HUDEP-2 (cell line): ENCODE measurements at regions not wholly inside any gene's neighbourhood (a gene's known extent, or its start where the extent isn't known, plus 50 kb on each side); places are given as distances from the start of the nearest gene placed in this dataset.

Experiments used
- DNase-seq, 76 experiments: peaks; one replicate each; lab custom pipeline; 2025; ENCODE audit not compliant: unreplicated experiment in 76 of 76; lab: John Stamatoyannopoulos, UW

DNA sequence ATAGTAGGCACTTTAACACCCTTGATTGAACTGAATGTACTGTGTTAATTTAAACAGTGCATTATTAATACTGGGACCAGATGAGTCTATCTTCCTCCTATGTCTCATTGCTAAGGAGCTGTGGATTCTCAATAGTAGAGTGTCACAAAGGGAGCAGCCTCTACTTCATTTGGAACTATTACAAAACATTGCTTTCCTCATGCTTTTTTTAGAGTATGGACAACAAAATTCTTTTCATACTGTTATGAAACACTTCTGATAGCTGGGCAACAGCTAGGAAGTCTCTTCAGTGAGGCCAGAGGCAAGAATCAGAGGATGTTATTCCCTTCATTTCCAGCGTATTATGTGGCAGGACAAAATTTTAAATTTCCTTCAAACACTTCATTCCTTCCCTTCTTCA lies 160.8 kb downstream of the FBXO8 start:
- no peak for DNase-seq

DNA sequence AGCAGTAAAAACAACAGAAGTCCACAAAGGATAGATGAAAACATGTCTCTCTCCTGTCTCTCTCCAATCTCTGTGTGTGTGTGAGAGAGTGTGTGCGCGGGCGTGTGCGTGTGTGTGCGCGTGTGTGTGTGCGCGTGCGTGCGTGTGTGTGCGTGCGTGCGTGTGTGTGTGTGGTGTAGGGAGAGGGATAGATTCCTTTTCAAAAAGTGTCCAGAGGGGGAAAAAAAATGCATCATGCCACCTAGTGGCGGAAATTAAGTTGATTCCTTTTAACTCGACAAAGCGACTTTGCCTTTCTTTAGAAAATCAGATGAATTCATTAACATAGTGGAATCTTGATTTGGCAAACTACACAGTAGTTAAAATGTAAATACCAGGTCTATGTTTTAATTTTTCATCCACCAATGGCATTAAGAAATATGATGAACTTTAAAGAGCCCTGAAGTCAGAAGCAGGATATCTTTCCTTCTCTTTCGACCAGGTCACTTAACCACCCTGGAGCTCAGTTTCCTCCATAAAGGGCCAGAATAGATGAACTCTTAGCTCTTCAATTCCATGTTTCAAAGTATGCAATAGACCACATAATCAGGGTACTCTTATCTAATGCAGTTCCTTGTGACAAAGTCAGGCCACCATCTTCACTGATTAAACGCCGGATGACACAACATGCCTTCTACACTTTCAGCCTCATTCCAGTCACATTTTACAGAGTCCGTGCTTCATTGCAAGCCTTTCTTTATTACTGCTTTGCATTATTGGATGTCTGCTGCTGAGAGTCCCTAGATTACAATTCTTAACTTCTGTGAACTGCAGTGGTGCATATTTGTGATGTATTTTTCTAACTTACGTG lies 162.8 kb downstream of the FBXO8 start:
- peak in 37 of 76 experiments; percentile 0 to 48 (median 12) for DNase-seq

DNA sequence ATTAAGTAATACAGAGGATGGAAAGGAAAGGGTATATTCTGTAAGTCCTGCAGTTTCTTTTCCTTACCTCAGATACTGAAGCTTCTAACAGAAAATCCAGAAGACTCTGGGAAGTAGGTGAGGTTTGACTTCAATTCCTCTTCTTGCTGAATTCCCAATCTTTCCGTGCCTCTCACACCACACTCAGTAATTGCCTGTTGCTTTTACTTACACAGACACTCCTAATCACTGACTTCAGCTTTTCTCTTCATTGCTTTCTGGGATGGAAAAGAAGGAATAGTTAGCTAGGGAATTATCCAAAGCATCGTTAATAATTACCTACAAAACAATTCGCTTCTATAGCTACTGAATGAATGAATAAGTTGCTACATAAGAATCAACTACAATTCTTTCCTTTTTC lies 163.6 kb downstream of the FBXO8 start:
- no peak for DNase-seq

DNA sequence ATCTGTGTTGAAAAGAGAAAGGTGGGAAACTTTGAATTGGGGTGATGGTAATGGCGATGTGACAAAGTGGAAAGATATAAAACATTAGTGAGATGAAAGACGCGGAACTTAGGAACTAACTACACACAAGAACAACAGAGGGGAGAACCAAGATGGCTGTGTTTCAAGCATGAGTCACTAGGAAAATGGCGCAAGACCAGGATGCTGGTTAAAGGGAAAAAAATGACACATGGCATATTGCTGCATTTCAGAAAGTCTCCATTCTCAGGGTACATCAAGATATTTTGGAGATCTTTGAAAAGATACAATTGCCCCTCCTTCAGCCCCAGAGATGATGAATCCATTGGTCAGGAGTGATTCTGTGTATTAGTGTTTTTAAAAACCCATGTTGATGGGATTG lies 164.4 kb downstream of the FBXO8 start:
- no peak for DNase-seq

GRCh38 chr4:174118171-174118570 lies 165.3 kb downstream of the FBXO8 start:
- DNase-seq, result no peak

DNA sequence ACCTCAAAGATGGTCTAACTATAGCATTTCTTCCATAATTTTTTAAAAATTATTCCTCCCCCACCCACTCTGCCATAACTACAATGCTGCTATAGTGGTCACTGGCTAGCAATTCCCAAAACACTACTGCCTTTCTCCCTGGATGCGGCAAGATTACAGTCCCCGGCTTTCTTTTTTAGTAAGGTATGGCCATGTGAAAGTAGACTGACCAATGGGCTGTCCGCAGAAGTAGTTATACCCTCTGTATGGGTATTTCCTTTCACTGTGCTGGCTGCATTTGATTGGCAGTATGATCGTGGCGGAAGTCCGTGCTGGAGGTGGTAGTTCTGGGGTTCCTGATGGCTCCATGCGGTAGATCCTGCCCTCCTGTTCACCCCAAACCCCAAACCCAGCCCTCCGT lies 166.0 kb downstream of the FBXO8 start:
- DNase-seq, result no peak

DNA sequence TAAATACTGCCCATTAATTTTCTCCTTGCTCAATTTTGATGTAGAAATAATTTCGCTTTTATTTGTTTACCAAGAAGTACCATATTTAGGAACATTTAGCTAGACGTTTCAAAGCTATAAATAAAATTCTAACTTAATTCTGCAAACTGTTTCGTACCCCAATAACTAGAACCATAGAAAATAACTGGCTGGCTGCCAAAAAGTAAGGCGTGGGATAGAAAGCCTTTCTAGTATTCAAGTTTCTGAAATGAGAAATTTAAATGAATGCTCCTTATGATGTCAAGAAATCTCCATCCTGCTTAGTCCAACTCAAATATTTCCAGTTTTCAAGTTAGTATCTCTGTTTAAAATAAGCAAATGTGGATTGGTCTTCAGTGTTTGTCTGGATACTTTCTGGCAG lies 167.4 kb downstream of the FBXO8 start:
- no peak for DNase-seq

GRCh38 chr4:174111422-174111821 lies 172.0 kb downstream of the FBXO8 start:
- DNase-seq, result no peak

DNA sequence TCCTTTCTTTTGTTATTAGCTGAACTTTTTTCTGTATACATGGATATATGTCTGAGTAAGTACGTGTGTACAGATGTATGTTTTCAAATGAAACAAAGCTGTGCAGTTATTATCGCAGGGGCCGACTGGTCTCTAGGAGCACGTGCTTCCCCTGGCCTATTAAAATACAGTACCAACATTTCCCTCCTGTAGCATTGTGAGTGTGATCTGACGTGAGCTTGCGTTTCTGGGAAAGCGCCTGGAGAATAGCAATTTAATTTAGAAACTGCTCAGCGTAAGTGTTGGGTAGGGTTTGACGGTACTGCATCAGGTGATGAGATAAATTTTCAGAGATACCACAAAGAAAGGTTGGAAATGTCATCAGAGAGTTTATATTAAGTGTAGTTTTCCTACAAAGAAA lies 173.3 kb downstream of the FBXO8 start:
- no peak for DNase-seq

- DNase-seq, result no peak
Observed at GRCh38 chr4:174107746-174108354, 175.6 kb downstream of the FBXO8 start.

GRCh38 chr4:174105202-174105601 lies 178.3 kb downstream of the FBXO8 start:
- no peak for DNase-seq

- DNase-seq, result no peak
Observed at GRCh38 chr4:174100910-174101309, 182.6 kb downstream of the FBXO8 start.

DNA sequence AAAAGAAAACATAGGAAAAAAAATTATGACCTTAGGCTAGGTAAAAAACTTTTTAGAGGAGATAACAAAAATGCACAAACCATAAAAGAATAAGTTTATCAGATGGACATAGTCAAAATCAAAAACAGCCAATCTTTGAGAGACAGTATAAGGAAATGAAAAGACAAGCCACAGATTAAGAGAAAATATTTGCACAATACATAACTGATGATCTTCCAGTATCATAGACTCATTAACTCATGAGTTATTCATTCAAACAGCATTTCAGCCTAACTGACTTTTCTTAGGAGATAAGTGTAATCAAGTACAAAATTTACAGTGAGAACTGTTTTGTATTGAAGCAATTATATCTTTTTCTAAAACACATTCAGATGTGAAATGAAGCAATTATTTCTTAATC lies 183.8 kb downstream of the FBXO8 start:
- DNase-seq, result no peak

DNA sequence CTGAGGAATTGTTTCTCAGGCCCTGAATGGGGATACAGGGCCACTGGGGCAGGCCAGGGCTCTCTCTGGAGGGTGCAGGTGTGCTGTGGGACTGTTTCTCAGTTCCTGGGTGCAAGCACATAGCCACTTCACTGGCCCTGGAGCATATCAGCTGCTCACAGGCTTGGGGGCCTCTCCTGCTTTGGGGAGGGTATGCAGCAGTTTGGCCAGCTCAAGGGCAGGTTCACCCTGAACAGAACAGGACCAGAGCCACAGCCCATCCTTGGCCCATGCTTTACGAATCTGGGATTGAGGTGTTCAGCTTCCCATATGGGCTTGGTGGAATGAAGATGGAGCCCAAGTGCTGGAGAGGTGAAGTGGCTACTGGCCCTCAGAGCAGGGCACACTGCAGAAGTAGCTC lies 186.5 kb downstream of the FBXO8 start:
- DNase-seq, result no peak

GRCh38 chr4:174096456-174096855 lies 187.0 kb downstream of the FBXO8 start:
- DNase-seq, result no peak

GRCh38 chr4:174091130-174091529 lies 192.3 kb downstream of the FBXO8 start:
- no peak for DNase-seq

DNA sequence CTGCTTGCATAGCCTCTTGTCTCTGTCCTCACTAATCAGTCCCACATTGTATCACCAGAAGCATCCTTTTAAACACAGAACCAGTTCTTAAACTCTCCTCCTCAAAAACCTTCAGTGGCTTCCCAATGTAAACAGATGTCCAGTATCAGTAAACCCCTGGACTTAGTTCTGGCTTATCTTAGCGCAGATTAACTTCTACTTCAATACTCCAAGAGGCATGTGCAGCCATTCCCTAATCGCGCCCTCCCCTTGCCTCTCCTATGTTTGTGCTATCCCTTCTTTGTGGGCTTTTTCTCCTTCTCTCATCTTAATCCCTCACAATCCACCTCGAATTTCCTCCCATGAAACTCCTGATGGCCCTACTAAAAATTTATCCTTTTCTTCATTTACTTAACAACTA lies 193.8 kb downstream of the FBXO8 start:
- no peak for DNase-seq

DNA sequence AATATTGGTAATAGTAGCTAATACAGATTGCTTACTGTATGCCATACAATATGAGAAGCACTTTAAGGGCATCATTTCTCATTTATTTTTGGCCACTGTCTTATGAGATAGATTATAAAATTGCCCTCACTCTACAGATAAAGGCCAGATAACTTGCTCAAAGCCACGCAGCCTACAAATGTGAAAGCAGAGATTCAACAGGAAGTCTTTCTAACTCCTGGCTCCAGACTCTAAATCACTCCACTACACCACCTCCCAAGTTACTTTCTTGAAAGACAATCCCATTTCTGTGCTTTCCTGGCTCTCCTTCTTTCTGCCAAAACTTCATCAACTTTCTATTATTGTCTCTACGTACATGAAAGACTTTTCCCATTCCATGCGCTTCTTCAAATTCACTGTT lies 194.7 kb downstream of the FBXO8 start:
- DNase-seq, result no peak

- no peak for DNase-seq
Observed at GRCh38 chr4:174086829-174087799, 196.4 kb downstream of the FBXO8 start.

DNA sequence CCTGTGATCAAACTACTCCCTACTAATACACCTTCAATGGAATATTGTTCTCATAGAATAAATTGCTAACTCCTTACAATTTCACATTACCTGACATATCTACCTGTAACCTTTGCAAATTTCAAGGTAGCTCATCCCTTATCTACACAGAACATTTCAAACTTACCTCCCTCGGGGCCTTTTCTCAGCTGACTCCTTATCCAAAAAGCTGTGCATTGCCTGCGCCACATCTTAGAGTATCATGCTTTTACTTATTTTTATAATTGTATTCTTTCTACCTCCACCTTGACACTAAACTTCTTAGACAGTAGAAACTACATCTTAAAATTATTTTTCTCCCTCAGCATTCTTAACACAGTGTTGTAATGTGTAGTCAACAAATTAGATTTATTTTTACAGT lies 198.5 kb downstream of the FBXO8 start:
- no peak for DNase-seq

GRCh38 chr4:174084542-174084941 lies 198.9 kb downstream of the FBXO8 start:
- no peak for DNase-seq
